WI38 (cell line): ENCODE measurements at regions not wholly inside any gene's neighbourhood (a gene's known extent, or its start where the extent isn't known, plus 50 kb on each side); places are given as distances from the start of the nearest gene placed in this dataset.

ENCODE experiments used
- H3K4me3 ChIP-seq: 2 replicates; pipeline ENCODE4 v1.5.1; 2011; ENCODE audit warnings: low read depth, mild to moderate bottlenecking, control low read depth, low read length
- TF ChIP-seq, protein P1 (sequence below): IDR thresholded peaks from 2 replicates; pipeline ENCODE4 v1.5.1; 2012; ENCODE audit warnings: low read depth, mild to moderate bottlenecking, control low read depth, low read length

DNA sequence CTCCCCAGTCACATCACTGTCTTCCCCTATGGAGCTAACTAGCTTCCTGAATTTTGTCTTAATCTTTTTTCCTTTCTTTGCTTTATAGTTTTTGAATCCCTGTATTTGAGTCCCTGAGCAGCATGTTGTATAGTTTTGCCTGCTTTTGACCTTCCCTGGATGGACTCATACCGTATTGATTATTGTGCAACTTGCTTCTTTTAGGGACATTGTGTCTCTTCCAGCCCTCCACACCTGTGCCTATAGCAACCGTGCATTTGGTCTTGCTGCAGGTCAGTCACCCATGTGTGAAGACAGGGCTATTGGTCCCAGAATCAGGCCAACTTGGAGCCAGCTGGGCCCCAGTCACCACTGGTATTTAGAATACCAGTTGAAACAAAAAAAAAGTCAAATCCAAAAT, 158.9 kb upstream of the ADCY1 start:
- TF ChIP-seq, protein P1, sequence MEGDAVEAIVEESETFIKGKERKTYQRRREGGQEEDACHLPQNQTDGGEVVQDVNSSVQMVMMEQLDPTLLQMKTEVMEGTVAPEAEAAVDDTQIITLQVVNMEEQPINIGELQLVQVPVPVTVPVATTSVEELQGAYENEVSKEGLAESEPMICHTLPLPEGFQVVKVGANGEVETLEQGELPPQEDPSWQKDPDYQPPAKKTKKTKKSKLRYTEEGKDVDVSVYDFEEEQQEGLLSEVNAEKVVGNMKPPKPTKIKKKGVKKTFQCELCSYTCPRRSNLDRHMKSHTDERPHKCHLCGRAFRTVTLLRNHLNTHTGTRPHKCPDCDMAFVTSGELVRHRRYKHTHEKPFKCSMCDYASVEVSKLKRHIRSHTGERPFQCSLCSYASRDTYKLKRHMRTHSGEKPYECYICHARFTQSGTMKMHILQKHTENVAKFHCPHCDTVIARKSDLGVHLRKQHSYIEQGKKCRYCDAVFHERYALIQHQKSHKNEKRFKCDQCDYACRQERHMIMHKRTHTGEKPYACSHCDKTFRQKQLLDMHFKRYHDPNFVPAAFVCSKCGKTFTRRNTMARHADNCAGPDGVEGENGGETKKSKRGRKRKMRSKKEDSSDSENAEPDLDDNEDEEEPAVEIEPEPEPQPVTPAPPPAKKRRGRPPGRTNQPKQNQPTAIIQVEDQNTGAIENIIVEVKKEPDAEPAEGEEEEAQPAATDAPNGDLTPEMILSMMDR = no peak
- H3K4me3 ChIP-seq = no peak overlapping the region

DNA sequence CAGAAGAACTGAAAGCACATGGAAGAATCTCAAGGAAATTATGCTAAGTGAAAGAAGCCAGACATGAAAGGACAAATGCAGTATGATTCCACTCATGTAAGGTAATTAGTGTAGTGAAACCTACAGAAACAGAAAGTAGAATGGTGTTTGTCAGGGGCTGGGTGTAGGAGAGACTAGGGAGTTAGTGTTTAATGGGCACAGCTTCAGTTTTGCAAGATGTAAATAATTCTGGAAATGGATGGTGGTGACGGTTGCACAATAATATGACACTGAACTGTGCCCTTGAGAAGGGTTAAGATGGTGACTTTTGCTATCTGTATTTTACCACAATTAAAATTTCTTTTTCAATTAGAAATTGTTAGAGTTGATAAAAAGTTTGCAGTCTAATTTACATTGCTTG, 157.3 kb upstream of the ADCY1 start:
- TF ChIP-seq, protein P1 = no peak
- H3K4me3 ChIP-seq = no peak overlapping the region

DNA sequence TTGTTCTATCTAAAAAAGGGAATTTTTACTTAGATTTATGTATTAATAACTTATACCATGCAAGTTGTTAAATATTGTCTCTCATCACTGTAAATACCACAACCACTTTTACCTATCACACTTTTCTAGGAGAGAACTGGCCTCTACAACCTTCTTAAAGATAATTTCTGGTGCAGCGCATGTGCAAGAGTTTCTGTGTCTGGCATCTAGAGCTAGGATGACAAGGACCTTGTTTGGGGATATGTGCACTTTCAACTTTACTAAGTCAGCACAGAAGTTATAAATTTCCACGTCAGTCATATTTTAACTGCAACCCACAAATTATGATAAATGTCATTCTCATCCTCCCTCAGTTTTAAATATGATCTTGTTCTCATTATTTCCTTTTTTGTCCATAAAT, 156.9 kb upstream of the ADCY1 start:
- TF ChIP-seq, protein P1 = no peak
- no peak overlapping the region for H3K4me3 ChIP-seq

DNA sequence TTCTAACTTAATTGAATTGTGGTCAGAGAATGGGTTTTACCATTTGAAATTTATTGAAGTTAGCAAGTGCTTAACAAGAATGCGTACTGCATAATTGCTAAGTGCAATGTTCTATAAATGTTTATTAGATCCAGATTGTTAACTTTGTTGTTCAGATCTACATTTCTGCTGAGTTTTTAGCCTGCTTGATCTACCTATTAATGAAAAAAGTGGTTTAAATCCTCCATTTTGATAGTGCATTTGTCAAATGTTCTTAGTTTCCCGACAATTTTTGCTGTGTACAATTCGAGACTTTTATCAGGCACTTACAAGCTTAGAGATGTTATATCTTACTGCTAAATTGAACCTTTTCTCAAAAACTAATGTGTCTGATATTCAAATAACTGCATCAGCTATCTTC, 156.4 kb upstream of the ADCY1 start:
- no peak overlapping the region for H3K4me3 ChIP-seq
- TF ChIP-seq, protein P1 = no peak

DNA sequence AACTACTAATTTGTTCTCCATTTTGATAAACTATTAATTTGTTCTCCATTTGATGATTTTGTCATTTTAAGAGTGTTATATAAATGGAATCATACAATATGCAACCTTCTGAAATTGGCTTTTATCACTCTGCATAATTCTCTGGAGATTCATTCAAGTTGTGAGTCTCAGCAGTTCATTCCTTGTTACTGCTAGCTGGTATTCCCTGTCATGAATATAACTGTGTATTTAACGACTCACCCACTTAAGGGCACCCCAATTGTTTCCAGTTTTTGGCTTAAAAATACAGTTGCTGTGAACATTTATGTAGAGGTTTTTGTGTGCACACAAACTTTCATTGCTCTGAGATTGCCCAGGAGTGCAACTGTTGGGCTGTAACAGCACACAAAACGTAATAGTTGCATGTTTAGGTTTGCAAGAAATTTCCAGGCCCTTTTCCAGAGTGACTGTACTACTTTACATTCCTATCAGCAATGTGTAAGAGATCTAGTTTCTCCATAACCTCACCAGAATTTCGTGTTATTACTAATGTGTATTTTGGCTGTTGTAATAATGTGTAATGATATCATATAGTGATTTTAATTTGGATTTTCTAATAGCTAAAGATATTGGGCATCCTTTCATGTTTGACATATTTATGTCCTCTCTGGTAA, 153.2 kb upstream of the ADCY1 start:
- no peak overlapping the region for H3K4me3 ChIP-seq
- TF ChIP-seq, protein P1 = no peak

DNA sequence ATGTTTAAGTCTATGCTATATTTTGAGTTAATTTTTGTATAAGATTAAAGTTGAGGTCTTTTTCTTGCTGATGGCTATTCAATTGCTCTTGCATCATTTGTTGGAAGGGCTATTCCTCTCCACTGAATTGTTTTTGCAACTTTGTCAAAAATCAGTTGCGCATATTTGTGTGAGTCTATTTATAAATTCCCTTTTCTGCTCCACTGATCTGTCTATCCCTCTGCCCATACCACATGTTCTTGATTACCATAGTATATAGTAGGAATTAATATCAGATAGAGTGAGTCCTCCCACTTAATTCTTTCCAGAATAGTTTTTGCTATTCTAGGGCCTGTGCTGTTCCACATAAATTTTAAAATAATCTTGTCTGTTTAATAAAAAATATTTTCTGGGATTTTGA, 152.4 kb upstream of the ADCY1 start:
- TF ChIP-seq, protein P1 = no peak
- H3K4me3 ChIP-seq = no peak overlapping the region

DNA sequence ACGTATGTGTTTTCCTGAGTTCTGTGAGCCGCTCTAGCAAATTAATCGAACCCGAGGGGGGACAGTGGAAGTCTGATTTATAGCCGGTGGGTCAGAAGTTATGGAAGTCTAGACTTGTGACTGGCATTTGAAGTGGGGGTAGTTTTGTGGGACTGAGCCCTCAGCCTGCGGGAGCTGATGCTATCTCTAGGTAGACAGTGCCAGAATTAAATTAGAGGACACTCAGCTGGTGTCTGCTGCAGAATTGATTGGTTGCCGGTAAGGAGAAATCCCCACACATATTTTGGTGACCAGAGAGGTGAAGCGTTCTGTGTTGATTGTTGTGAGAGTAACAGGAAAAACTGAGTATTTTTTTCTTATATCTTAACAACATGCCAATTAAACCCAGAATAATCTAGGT, 143.8 kb upstream of the ADCY1 start:
- no peak overlapping the region for H3K4me3 ChIP-seq
- TF ChIP-seq, protein P1 = no peak
